BJ (cell line): ENCODE measurements at regions not wholly inside any gene's neighbourhood (a gene's known extent, or its start where the extent isn't known, plus 50 kb on each side); places are given as distances from the start of the nearest gene placed in this dataset.
"Not testable (repeated sequence)": the region's sequence is repeated elsewhere in the genome, so short reads cannot be mapped to it uniquely, and the experiment has no call there.

Experiments
- CTCF ChIA-PET: fragments of 350-600 bp; formaldehyde crosslinking; extraction: SDS; loops from one replicate; lab custom pipeline; 2021; ENCODE audit warnings: antibody characterized with exemption, inconsistent platforms; lab: Yijun Ruan, JAX
- POLR2A ChIA-PET: fragments of 300-600 bp; sonication (Branson Sonifier 250); formaldehyde crosslinking; extraction: SDS; loops from one replicate; lab custom pipeline; 2021; ENCODE audit warnings: antibody characterized with exemption; lab: Charles Lee
- DNase-seq: peaks from one replicate; pipeline ENCODE4 v3.0.0-alpha.2; 2011; ENCODE audit warnings: low read depth
- H3K27me3 ChIP-seq: 2 replicates; pipeline ENCODE4 v1.6.0; 2011; ENCODE audit warnings: low read length; ENCODE audit not compliant: control insufficient read depth, insufficient read depth
- H3K36me3 ChIP-seq: 2 replicates; pipeline ENCODE4 v1.5.1; 2011; ENCODE audit warnings: low read length; ENCODE audit not compliant: control insufficient read depth, insufficient read depth
- H3K4me3 ChIP-seq: 2 replicates; pipeline ENCODE4 v1.5.1; 2011; ENCODE audit warnings: low read depth, mild to moderate bottlenecking, control low read depth, low read length
- TF ChIP-seq, protein P1 (sequence below): IDR thresholded peaks from 2 replicates; pipeline ENCODE4 v1.5.1; 2011; ENCODE audit warnings: low read depth, mild to moderate bottlenecking, control low read depth, inconsistent platforms, low read length, moderate library complexity; ENCODE audit not compliant: insufficient read depth

DNA sequence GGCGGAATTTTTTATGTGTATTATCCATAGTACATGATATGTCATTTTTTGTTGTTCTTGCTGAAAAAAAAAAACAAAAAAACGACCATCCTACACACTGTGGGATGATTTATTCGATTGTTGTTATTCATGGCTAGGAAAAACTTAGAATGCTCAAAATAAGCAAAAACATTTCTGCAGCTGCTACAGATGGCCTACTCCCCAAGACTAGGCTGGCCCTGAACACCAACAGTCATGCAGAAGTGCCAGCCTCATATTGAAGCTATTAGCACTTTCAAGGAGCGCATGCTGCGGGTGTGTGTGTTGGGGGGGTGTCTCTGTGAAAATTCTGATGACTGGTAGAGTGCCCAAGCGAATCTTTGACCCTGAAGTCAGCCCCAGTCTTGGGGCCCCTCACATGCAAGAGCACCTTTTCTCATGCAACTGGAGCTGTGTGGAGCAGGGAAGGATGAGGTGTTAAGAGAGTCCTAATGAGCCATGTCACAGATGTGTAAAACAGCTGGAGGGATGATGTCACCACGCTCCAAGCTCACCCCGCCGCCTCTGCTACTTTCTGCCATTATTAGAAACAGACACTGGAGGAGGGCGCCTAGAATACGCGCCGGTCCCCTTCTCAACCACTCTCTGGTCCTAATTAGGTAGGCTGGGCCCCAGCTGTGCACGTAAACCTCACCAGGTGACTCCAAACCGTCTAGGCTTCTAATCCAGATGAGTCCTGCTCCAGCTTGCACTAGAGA is 61.0 kb upstream of the SMIM23 start:
- ChIA-PET CTCF (no interaction called here), POLR2A (no interaction called here)
- no peaks in the 10 kb centered on the region for H3K36me3 ChIP-seq
- H3K4me3 ChIP-seq: no peak overlapping the region
- no peak for DNase-seq
- TF ChIP-seq, protein P1, sequence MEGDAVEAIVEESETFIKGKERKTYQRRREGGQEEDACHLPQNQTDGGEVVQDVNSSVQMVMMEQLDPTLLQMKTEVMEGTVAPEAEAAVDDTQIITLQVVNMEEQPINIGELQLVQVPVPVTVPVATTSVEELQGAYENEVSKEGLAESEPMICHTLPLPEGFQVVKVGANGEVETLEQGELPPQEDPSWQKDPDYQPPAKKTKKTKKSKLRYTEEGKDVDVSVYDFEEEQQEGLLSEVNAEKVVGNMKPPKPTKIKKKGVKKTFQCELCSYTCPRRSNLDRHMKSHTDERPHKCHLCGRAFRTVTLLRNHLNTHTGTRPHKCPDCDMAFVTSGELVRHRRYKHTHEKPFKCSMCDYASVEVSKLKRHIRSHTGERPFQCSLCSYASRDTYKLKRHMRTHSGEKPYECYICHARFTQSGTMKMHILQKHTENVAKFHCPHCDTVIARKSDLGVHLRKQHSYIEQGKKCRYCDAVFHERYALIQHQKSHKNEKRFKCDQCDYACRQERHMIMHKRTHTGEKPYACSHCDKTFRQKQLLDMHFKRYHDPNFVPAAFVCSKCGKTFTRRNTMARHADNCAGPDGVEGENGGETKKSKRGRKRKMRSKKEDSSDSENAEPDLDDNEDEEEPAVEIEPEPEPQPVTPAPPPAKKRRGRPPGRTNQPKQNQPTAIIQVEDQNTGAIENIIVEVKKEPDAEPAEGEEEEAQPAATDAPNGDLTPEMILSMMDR: no peak
- H3K27me3 ChIP-seq: peaks cover 2% of the 10 kb centered on the region

GRCh38 chr5:171725205-171725601 is 60.4 kb upstream of the SMIM23 start:
- no peaks in the 10 kb centered on the region for H3K36me3 ChIP-seq
- ChIA-PET POLR2A (no interaction called here), CTCF (no interaction called here)
- no peak for DNase-seq
- TF ChIP-seq, protein P1: no peak
- H3K27me3 ChIP-seq: peaks cover 2% of the 10 kb centered on the region
- no peak overlapping the region for H3K4me3 ChIP-seq

GRCh38 chr5:171726819-171727218 is 58.8 kb upstream of the SMIM23 start:
- POLR2A ChIA-PET, DNase-seq, H3K27me3 ChIP-seq, CTCF ChIA-PET, H3K36me3 ChIP-seq, H3K4me3 ChIP-seq: not testable (repeated sequence)

GRCh38 chr5:171728686-171729085 is 56.9 kb upstream of the SMIM23 start:
- CTCF ChIA-PET: no interaction called here

More at GRCh38 chr5:171728686-171729085, 56.9 kb upstream of the SMIM23 start:
- TF ChIP-seq, protein P1: no peak
- Histone ChIP-seq H3K36me3 (no peaks in the 10 kb centered on the region), H3K27me3 (0 out of 2 replicates have a peak, but pooled peaks cover 2% of the 10 kb centered on the region), H3K4me3 (no peak overlapping the region)
- DNase-seq: no peak
- POLR2A ChIA-PET: no interaction called here
